ENCODE measurements at regions not wholly inside any gene's neighbourhood (a gene's known extent, or its start where the extent isn't known, plus 50 kb on each side); places are given as distances from the start of the nearest gene placed in this dataset.

DNA sequence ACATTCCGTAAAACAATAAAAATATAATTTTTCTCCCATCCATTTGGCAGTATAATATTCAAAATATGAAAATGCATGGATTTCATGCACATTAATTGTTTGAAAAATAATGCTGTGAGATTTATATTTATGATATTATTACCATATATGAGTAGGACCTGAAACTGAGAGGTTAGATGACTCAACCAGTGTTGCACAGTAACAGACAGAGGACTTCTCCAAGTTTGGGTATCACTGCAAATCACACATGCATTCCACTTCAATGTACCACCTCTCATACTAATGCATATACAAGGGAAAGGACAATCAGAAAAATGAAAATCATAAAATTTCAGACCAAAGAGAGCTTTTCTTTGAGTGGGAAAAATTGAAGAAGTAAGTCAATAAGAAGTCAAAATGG lies 269.5 kb downstream of the SOCS6 start:
- H3K4me3 ChIP-seq (ENCODE audit: low read depth, poor library complexity, severe bottlenecking) = no peak overlapping the region
- no peak for DNase-seq (ENCODE audit: low spot score in 2 of 2)
- WGBS, 2 donors = 73 to 75% methylated on average over 1 of the region's 1 CpG
- intact Hi-C loops (cut with DNase I; ENCODE audit: low total_unique reads) = no loop called here
- TF ChIP-seq POLR2A (IDR thresholded peaks at IDR 0.05) = no peak
- TF ChIP-seq, protein P1, sequence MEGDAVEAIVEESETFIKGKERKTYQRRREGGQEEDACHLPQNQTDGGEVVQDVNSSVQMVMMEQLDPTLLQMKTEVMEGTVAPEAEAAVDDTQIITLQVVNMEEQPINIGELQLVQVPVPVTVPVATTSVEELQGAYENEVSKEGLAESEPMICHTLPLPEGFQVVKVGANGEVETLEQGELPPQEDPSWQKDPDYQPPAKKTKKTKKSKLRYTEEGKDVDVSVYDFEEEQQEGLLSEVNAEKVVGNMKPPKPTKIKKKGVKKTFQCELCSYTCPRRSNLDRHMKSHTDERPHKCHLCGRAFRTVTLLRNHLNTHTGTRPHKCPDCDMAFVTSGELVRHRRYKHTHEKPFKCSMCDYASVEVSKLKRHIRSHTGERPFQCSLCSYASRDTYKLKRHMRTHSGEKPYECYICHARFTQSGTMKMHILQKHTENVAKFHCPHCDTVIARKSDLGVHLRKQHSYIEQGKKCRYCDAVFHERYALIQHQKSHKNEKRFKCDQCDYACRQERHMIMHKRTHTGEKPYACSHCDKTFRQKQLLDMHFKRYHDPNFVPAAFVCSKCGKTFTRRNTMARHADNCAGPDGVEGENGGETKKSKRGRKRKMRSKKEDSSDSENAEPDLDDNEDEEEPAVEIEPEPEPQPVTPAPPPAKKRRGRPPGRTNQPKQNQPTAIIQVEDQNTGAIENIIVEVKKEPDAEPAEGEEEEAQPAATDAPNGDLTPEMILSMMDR (IDR thresholded peaks at IDR 0.05) = no peak

DNA sequence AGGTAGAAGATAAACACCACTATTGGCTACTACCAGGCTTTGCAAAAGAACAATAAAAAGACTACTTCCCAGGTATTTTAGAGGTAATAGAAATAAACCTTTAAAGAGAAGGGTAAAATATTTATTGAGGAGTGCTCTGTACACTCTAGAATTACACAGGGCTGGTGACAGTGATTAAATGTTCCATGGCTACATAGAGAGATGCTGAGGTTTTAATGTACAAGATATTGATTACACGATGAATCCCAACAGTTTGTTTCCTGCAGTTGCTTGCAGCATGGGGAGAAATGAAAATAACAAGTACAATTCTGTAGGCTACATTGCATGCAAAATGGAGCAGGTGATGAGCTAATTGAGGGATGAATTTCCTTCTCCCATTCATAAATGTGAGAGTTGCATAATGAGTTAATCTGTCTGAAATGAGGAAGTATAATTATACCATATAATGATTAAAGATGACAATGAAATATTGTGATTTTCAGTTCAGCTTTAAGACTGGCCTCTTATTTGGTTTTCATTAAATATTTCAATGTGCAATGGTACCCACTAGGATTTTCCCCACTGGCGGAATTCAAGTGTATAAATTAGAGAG lies 266.1 kb downstream of the SOCS6 start:
- TF ChIP-seq, protein P1 (IDR thresholded peaks at IDR 0.05) = no peak
- TF ChIP-seq POLR2A (IDR thresholded peaks at IDR 0.05) = no peak
- intact Hi-C loops (cut with DNase I; ENCODE audit: low total_unique reads) = no loop called here
- DNase-seq (ENCODE audit: low spot score in 2 of 2) = no peak
- H3K4me3 ChIP-seq (ENCODE audit: low read depth, poor library complexity, severe bottlenecking) = no peak overlapping the region
- 68 to 79% methylated on average over 2 of the region's 2 CpGs for WGBS, 2 donors

DNA sequence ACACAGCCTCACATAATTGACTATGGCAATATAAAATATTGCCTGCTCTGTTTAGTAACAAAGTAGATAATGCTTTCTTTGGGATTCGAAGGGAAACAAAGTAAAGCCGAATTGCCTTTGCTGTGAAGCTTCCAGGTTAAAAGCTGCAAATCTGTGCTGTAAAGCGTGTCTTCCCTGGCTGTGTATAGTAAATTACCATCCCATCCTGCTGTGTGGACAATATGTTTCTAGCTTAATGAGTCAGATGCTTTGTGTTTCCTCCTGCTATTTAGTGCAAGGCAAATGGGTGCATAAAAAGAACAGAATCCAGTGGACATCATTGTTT lies 265.1 kb downstream of the SOCS6 start:
- H3K4me3 ChIP-seq (ENCODE audit: low read depth, poor library complexity, severe bottlenecking) = no peak overlapping the region
- intact Hi-C loops (cut with DNase I; ENCODE audit: low total_unique reads) = no loop called here
- no peak for DNase-seq (ENCODE audit: low spot score in 2 of 2)
- TF ChIP-seq, protein P1 (IDR thresholded peaks at IDR 0.05) = no peak
- no peak for TF ChIP-seq POLR2A (IDR thresholded peaks at IDR 0.05)
- WGBS, 2 donors = 51 to 58% methylated on average over 3 of the region's 3 CpGs

DNA sequence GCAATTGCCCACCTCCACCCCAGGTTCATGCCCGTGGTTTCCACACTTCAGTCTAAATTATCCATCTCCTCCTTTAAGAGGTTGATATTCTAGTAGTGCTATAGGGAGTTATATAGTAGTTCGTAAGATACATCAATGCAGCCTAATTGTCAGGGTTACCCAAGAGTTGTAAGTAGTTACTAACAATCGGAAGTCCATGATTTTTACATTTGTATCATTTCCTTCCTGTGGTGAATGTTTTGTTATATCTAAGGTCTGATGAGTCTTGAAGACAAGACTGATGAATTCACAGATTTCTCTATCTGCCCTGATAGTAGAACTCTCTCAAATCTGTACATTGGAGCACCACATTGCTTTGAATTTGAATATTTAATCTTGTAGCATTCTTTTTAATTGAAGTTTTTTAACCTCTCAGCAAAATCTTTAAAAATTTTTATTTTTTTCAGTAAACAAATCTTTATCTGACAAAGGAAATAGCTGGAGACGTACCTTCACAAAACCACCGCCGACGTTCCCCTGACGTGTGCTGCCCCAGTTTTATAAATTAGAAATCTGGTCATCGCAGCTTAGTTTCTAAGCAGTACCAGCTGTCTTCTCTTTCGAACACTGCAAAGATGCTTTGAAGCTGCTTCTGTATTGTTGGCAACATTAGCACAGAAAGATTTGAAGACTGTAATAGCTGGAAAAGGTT lies 264.5 kb downstream of the SOCS6 start:
- no peak for TF ChIP-seq POLR2A (IDR thresholded peaks at IDR 0.05)
- TF ChIP-seq, protein P1 (IDR thresholded peaks at IDR 0.05) = no peak
- WGBS, 2 donors = 60 to 61% methylated on average over 10 of the region's 10 CpGs
- DNase-seq (ENCODE audit: low spot score in 2 of 2) = no peak
- H3K4me3 ChIP-seq (ENCODE audit: low read depth, poor library complexity, severe bottlenecking) = no peak overlapping the region
- intact Hi-C loops (cut with DNase I; ENCODE audit: low total_unique reads) = no loop called here

DNA sequence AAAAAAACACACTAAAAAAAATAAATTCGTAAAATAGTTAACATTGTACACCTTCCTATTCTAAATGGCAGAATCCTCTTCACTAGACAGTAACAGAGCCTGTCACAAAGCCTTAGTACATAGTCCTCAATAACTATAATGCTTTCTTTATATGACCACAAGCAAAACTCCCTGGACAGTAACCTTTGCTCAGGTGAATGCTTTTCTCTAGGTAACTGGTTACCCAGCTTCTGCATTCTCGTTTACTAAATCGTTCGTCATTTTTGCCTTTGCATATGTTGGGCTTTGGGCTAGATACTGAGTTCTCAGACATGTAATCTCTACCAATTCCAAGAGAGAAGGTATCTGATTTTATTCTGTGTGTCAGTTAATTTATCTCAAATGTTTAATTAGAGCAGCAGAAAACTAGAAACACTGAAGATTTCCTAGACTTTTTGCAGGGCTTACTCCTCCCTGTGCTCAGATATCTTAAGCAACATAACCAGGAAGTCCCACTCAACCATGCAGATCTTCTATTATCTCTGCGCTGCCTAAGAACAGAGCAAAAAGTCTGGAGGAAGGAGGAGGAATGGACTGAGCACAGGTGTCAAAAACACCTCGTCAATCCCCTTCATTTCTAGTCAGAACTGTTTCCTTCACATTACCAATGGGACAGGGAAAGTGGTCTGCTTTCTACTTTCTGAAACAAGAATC lies 247.7 kb downstream of the SOCS6 start:
- no peak overlapping the region for H3K4me3 ChIP-seq (ENCODE audit: low read depth, poor library complexity, severe bottlenecking)
- no peak for DNase-seq (ENCODE audit: low spot score in 2 of 2)
- no peak for TF ChIP-seq POLR2A (IDR thresholded peaks at IDR 0.05)
- TF ChIP-seq, protein P1 (IDR thresholded peaks at IDR 0.05) = no peak
- 78 to 82% methylated on average over 6 of the region's 6 CpGs for WGBS, 2 donors
- intact Hi-C loops (cut with DNase I; ENCODE audit: low total_unique reads) = no loop called here
